Testis (tissue), 2 donors: ENCODE measurements at regions not wholly inside any gene's neighbourhood (a gene's known extent, or its start where the extent isn't known, plus 50 kb on each side); places are given as distances from the start of the nearest gene placed in this dataset.

ENCODE experiments used
- DNase-seq: peaks from one replicate; pipeline ENCODE4 v3.0.0-alpha.2; 2019
- H3K27ac ChIP-seq, 2 donors: fragments of 200-600 bp; sonication (generic); one replicate each; pipeline ENCODE4 v1.5.1; 2019
- H3K27me3 ChIP-seq: fragments of 200-600 bp; sonication (generic); one replicate; pipeline ENCODE4 v1.5.1; 2019
- H3K36me3 ChIP-seq: fragments of 200-600 bp; sonication (generic); one replicate; pipeline ENCODE4 v1.5.1; 2017; ENCODE audit warnings: low read depth; ENCODE audit errors: missing control alignments
- H3K4me1 ChIP-seq: fragments of 200-600 bp; sonication (generic); one replicate; pipeline ENCODE4 v1.5.1; 2019
- H3K4me3 ChIP-seq, 2 donors: fragments of 200-600 bp; sonication (generic); one replicate each; pipeline ENCODE4 v1.5.1; 2017 to 2019
- H3K9me3 ChIP-seq: fragments of 200-600 bp; sonication (generic); one replicate; pipeline ENCODE4 v1.5.1; 2017
- CTCF ChIP-seq, 3 experiments: fragments of 450-650 bp in 2 of 3; fragments of 200-600 bp in 1 of 3; sonication (generic) in 1 of 3; IDR thresholded peaks; one replicate each; pipeline ENCODE4 v1.5.1; 2016 to 2019; ENCODE audit warnings: antibody characterized with exemption in 3 of 3, mild to moderate bottlenecking in 2 of 3, moderate library complexity in 1 of 3
- POLR2A ChIP-seq: fragments of 450-650 bp; IDR thresholded peaks from one replicate; pipeline ENCODE4 v1.6.1; 2017; ENCODE audit warnings: antibody characterized with exemption, mild to moderate bottlenecking, moderate library complexity
- WGBS, 2 donors: methylation state at CpG; one replicate each; pipeline ENCODE4 v1.1.5; 2018; 5-methylcytosine and 5-hydroxymethylcytosine counted together
- intact Hi-C: fragments of 100-400 bp; cut with DNase I; formaldehyde crosslinking; loops from one replicate; pipeline ENCODE4 v1.15.1; 2023; ENCODE audit warnings: low total_unique reads

GRCh38 chr12:59142183-59142790 is 222.0 kb upstream of the LRIG3 start:
- intact Hi-C loops = no loop called here
- 71 to 76% methylated on average over 4 of the region's 4 CpGs for WGBS, 2 donors
- no peaks in the 10 kb centered on the region for H3K9me3 ChIP-seq
- no peak overlapping the region for H3K27ac ChIP-seq
- no peak for DNase-seq
- H3K36me3 ChIP-seq = no peaks in the 10 kb centered on the region
- TF ChIP-seq CTCF (IDR thresholded peaks at IDR 0.05) = no peak
- TF ChIP-seq POLR2A = no peak
- no peak overlapping the region for H3K4me3 ChIP-seq
- H3K27me3 ChIP-seq = no peaks in the 10 kb centered on the region
- H3K4me1 ChIP-seq = no peaks in the 10 kb centered on the region

- Histone ChIP-seq H3K4me1 (no peaks in the 10 kb centered on the region), H3K36me3 (no peaks in the 10 kb centered on the region), H3K4me3 (no peak overlapping the region), H3K27ac (no peak overlapping the region), H3K9me3 (no peaks in the 10 kb centered on the region), H3K27me3 (no peaks in the 10 kb centered on the region)
- TF ChIP-seq POLR2A = no peak
- TF ChIP-seq CTCF (IDR thresholded peaks at IDR 0.05) = no peak
- DNase-seq = no peak
- intact Hi-C loops = no loop called here
- WGBS, 2 donors = 63 to 67% methylated on average over 2 of the region's 2 CpGs
Observed at GRCh38 chr12:59134750-59135149, 214.4 kb upstream of the LRIG3 start.

GRCh38 chr12:59131462-59131861 is 211.2 kb upstream of the LRIG3 start:
- no peak for TF ChIP-seq CTCF (IDR thresholded peaks at IDR 0.05)
- TF ChIP-seq POLR2A = no peak

GRCh38 chr12:59122784-59123183 is 202.5 kb upstream of the LRIG3 start:
- intact Hi-C loops = no loop called here
- Histone ChIP-seq H3K4me1 (peaks cover 3% of the 10 kb centered on the region), H3K27ac (peak overlapping the region in 1 of 2 donors; percentile 65), H3K27me3 (no peaks in the 10 kb centered on the region), H3K9me3 (no peaks in the 10 kb centered on the region), H3K36me3 (no peaks in the 10 kb centered on the region), H3K4me3 (no peak overlapping the region)
- DNase-seq = no peak
- 57 to 70% methylated on average over 3 of the region's 3 CpGs for WGBS, 2 donors
- TF ChIP-seq CTCF (IDR thresholded peaks at IDR 0.05) (no peak), POLR2A (no peak)

More at GRCh38 chr12:59131462-59131861, 211.2 kb upstream of the LRIG3 start:
- Histone ChIP-seq H3K36me3 (no peaks in the 10 kb centered on the region), H3K27ac (no peak overlapping the region), H3K4me1 (no peaks in the 10 kb centered on the region), H3K9me3 (no peaks in the 10 kb centered on the region), H3K27me3 (no peaks in the 10 kb centered on the region), H3K4me3 (no peak overlapping the region)
- intact Hi-C loops = no loop called here
- WGBS, 2 donors = 67 to 79% methylated on average over 3 of the region's 3 CpGs
- DNase-seq = no peak

- no peak for DNase-seq
- Histone ChIP-seq H3K27ac (peak overlapping the region in 1 of 2 donors; percentile 65), H3K36me3 (no peaks in the 10 kb centered on the region), H3K4me1 (peaks cover 3% of the 10 kb centered on the region), H3K27me3 (no peaks in the 10 kb centered on the region), H3K9me3 (no peaks in the 10 kb centered on the region), H3K4me3 (no peak overlapping the region)
- TF ChIP-seq CTCF (IDR thresholded peaks at IDR 0.05) (no peak), POLR2A (no peak)
- intact Hi-C loops = no loop called here
- 54 to 64% methylated on average over 2 of the region's 2 CpGs for WGBS, 2 donors
Observed at GRCh38 chr12:59121451-59121850, 201.1 kb upstream of the LRIG3 start.
